HG02973 (cell line): ENCODE measurements at regions not wholly inside any gene's neighbourhood (a gene's known extent, or its start where the extent isn't known, plus 50 kb on each side); places are given as distances from the start of the nearest gene placed in this dataset.
"Not testable (repeated sequence)": the region's sequence is repeated elsewhere in the genome, so short reads cannot be mapped to it uniquely, and the experiment has no call there.

Source experiments
- ATAC-seq: cut with Tn5 transposase; IDR thresholded peaks from one replicate; pipeline ENCODE4 v1.9.1; 2021; ENCODE audit warnings: moderate library complexity; ENCODE audit not compliant: unreplicated experiment

DNA sequence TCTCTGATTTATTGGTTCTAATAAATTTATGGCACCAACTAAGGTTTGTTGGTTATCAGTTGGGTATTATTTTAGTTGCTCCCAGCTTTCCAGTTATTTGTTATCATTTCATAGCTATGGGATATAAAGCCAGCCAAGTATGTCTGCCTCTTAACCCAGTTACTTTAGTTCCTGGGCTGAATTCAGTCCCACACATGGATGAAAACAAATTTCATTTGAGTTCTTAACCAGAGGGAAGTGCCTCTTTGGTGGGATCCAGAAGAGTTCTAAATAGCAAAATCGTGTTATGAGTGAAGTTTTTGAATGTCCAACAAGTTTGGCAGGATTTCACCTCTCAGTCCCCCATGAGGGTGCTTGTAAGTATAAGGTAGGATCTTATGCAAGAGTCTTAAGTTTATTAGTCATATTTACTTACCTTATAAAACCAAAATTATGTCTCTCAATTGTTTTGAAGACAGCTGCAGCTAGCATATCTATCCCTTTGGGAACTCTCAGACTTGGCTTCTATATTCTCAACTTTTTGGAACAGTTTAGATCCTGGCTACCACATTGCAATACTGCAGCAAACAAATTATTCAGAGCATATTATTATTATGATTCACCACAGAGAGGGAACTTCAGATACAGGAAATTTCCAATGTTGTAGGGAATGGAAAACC is 683.6 kb downstream of the BCKDHB start:
- no peak for ATAC-seq

DNA sequence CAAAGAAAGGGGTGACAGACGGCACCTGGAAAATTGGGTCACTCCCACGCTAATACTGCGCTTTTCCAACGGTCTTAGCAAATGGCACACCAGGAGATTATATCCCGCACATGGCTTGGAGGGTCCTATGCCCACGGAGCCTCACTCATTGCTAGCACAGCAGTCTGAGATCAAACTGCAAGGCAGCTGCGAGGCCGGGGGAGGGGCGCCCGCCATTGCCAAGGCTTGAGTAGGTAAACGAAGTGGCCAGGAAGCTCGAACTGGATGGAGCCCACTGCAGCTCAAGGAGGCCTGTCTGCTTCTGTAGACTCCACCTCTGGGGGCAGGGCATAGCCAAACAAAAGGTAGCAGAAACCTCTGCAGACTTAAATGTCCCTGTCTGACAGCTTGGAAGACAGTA is 676.8 kb downstream of the BCKDHB start:
- not testable (repeated sequence) for ATAC-seq

DNA sequence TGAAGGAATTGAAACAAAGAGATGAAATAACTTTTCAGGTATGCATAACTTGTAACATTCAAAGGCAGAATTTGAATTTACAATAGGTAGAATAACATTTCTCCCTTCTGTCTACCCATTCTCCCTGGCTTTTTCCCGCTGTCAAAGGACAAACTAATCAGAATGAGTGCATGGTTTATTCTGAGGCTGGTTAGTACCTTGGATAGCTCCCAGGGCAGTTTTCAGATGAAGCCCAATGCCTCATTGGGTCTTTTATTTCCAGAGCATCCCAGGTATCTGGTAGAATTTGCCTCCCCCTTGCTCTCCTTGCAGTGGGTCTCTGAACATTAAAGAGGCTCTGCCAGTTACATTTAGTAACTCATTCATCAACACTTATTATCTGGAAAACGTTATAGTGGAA is 665.5 kb downstream of the BCKDHB start:
- ATAC-seq, result no peak

DNA sequence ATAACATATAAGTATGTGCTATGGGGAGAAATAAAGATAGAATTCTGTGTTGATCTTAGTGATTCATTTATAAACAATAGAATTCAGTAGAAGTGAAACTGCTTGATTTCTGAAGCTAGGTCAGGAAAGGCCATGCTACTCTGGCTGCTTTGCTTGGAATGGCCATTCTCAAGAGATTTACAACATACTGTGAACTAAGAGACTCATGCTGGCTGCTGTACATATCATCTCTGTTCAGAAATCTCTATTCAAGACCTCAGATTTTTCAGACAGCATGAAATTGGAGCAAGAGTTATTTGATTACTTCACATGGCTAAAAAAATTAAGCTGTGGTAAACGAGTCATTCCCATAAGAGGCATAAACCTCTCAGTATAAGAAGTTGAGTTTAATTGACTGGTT is 662.6 kb downstream of the BCKDHB start:
- ATAC-seq, result no peak

DNA sequence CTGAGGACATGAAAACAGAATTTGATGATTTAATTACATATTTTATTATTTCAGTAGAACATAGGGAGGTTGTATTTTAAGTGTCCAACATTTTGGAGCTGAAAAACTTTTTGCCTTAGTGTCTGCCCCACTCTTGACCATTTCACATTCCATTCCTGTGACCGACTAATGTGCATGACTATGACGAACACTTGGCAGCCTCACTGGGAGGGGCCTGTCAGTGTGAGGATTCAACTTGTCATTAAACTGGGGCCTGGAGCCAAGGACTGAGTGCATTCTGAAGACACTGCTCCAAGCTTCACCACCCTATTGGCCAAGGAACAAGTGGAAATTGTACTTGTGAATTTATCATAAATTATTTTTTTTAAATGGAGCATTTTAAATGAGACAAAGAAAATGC is 661.3 kb downstream of the BCKDHB start:
- ATAC-seq, result no peak

DNA sequence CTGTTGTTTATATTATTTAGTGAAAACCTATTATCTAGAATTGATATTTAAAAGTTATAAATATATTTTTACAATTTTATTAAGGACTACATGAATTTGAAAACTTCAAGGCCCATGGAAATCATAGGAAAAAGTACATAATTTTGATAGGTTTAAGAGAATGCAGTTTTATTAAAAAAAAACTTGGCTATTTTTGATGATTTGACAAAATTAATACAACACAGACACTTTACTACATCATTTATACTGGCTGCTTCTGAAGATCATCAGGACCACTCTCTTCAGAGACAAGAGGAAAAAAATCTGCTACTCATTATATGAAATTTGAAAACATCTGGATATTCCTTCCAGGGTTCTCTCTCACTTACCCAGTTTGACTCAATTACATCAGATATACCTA is 637.7 kb downstream of the BCKDHB start:
- no peak for ATAC-seq

DNA sequence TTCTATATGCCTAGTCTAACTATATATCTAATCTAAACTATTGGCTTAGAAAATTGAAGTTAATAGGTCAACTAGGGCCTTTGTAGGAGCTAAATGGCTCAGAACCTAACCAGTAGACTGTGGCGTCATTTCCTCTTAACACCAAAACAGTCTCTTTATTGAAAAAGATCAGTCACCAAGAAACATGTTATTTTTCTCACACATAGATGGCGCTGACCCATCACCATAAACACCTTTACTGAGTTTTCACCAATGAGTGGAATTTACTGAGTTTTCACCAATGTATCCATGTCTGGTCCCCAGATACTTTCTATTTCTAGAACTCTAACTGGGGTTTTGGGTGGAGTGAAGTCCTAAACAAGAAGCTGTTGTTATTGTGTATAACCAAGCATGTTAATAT is 636.0 kb downstream of the BCKDHB start:
- no peak for ATAC-seq

DNA sequence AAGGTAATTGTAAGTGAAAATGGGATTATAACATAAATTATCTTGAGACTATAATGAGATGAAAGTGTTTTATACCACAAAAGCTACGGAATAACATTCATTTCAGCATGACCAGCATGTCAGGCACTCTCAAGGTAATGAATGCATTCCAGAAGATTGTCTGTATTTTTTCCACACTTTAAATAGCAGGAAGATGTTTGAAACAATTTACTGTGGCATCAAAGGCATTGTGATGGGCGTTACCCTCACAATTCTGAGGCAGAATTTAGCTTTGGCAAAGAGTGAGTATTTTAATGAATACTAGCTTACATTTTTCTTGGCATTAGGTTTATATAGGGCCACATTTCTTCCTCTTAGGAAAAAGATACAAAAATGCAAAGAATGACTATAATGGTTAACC is 627.2 kb downstream of the BCKDHB start:
- ATAC-seq, result no peak

DNA sequence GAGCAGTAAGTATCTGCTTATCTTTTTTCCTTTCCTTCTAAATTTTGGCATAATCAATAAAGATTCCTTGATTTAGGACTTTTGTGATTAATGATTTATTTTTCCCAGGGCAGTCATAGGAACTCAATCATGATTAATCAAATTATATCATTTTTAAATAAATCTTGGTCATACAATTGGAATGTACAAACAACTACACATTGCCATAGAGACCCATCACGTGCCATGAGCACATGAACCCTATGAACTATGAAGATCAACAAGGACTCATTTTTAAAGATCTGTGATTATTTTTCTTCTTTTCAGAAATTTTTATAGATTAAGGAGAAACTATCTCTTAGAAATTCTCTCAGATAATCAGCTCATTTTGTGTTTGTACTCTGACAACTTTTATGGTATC is 622.4 kb downstream of the BCKDHB start:
- ATAC-seq, result no peak

DNA sequence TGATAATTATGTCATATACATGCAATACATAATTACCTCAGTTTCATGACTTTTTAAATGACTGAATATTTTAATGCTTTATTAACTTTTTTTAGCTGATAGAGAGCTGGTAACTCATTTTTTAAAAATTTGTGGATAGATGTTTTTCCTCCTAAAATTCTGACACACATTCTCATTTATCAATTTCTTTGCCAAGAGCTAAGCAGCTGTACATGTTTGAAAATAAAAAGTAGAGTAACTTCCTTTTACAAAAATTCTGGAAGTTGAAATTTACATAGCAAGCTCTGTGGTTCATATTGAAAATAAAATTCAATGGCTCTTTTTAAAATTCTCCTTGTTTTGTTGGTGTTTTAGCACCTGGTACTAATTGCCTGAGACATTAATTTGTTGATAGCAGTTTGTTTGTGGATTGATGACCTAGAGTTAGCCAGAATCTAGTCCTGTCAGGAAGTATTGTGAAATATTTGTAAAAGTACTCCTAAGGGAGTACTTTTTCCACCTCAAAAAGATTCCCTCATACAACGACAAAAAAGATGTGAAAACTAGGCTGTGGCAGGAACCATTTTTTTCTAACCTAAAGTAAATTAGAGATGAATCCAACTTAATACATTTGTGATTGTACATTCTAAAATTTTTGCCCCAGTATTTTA is 621.8 kb downstream of the BCKDHB start:
- ATAC-seq, result no peak

DNA sequence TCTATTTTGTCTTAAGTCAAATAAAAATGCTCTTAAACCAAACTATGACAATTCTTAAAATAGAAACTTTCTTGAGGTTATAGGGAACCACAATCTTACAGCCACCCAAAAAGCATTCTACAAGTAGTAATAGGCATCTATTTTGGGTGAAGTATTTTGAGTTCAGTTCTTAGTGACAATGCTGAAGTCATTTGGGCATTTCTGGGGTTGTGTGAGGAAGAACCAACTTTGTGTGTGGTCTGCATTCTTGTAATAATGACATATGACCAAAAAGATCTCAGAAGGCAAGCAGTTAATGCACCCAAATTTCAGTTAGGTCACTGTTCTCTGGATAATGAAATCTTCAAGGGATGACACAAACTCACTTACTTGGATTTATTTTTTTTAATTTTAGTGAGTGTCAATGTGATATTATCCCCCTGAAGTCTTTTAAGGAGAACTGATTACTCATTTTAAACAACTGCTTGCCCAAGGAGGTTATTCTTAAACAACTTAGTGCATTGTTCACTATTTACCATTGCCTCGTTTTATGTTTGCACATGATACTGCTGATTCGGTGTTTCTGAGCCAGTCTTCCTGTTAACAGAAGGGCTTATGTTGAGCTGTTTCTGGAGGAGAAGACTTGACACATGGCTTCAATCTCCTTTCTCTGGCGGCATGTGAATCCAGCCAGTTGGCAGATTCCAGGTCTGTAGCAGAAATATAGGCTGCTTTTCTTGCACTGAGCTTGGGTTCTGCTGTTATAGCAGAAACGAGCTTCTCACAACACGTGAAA is 618.9 kb downstream of the BCKDHB start:
- ATAC-seq, result no peak

DNA sequence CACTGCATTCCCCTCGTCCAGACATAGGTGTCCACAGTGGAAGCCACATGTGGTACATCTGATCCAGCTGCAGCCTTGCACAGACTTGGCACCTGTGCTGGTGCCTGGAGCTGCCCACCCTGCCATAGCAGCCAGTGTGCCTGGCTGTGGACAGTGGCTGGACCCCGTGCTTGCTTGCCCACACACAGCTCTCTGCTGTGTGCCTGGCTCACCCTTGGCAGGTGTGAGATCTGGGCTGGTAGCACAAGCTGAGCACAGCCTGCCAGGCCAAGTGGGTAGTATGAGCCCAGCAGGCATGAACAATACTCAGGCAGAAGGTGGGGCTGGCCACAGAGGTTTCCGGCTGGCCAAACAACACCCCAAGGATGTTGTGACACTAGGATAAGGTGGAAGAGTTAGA is 614.4 kb downstream of the BCKDHB start:
- no peak for ATAC-seq

DNA sequence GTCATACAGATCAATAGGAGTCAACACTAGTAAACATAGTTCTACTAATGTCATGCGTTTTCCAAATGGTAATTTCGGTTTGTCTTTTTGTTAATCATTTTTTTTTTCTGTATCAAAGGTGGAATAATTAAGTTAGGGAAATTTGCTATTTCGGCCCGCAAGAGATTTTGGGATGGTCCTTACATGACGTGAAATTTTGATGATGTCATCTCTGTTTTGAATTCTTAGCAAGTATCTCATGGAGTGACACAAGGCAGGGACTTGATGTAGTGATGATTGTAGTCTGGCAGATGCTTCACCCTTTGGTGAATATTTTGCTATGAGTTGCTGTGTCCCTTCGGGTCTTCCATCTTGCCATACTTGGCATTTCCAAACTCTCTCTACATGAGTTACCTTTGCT is 608.0 kb downstream of the BCKDHB start:
- ATAC-seq, result no peak

DNA sequence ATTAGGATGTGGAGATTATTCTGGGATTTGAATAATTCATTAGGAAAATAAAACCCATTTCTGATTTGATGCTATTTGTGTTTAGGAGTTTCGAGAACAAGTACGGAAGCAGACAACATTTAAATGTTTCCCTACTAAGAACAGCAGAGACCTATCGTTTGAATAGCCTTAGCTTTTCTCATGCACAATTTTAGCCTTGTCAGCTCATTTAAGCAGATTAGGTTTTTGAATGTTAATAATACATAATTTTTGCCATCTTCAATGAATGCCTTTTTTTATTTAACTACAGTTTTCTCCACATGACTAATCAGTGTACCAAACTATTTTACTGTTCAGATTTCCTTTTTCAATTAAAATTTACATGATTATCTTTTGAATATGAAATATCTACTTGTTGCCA is 592.0 kb downstream of the BCKDHB start:
- ATAC-seq, result no peak

DNA sequence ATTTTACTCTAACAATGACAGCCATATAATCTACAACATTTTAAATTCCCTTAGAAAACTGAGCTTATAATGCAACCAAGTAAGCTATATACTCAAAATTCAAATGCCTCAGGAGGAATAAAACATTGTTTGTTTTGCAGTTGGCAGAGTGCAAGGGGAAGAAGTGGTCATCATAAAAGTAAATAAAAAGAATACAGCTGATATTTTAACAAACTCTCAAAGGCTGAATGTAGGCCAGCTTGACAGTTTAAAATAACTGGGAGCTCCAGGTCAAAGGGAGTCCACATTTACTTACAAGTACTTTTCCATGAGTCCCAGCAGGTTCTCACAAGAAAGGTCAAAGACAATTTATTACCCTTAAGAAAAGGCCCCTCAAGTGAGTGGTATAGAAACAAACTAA is 589.8 kb downstream of the BCKDHB start:
- no peak for ATAC-seq

DNA sequence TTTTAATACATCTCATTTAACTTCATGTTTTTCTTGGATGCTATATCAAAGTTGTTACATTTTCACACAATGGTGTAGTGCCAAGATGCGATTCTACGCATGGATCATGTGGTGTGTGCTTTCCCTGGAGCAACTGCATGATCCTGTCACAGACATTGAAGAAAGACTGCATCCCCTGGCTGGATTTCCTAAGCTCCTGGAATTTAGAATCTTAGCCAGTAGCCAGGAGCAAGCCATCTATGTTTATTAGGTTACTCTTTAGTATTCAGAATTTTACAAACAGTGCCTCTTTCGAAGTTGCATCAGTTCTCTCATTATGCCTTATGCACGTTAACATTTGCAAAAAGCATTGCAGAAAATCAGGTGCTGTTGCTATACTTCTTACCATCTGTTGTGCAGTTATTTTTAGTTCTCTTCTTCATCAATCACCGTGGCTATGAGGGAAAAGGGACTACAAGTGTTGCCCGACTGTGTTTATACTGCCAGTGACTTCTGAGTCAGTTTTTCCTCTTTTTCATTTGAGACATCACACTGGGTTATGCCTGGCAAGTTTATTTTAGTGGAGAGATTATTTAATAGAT is 584.2 kb downstream of the BCKDHB start:
- ATAC-seq, result no peak

DNA sequence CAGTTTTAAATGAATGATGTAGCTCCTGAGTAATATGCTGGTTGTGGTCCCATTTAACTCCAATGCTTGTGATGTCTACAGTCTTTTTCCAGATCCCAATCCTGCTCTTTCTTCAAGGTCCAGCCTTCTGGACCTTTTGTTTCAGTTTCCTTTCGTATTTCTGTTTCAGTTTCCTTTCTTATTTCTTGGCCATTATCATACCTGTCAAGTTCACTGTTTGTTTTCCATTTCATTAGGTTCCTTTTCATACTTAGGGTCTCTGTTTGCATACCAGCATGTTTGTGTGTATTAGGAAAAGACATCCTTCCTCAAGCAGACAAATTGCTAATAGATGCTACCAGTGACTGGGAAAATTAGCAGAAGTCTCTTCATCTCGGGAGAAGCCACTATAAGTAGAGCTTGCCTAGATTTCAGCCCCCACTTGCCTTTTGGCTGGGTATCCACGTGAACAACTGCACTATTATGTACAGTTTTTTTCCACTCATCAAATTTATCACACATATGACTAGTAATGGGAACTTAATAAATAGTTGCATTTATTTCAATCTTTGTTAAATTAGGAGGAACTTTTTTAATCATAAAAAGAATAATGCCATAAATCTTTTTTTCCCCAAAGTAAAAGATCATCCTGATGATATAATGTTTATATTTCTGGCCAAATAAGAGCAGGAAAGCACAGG is 583.4 kb downstream of the BCKDHB start:
- no peak for ATAC-seq

DNA sequence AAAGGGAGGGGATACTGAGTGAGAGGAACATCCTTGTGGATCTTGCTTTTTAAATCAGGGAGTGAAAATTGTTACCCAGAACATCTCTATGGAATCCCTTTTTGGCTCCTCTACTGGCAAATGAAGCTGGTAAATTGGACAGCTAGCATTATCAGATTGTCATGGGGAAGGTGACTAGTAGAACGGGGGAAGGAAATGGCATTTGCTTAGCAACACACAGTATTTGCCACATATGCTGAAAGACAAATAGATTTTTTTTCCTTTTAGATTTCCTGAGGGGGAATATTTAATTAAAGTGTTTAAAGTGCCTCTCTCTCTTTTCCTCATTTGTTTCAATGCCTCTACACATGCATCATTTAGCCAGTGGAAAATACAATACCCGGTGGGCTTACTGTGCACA is 573.5 kb downstream of the BCKDHB start:
- ATAC-seq, result no peak

DNA sequence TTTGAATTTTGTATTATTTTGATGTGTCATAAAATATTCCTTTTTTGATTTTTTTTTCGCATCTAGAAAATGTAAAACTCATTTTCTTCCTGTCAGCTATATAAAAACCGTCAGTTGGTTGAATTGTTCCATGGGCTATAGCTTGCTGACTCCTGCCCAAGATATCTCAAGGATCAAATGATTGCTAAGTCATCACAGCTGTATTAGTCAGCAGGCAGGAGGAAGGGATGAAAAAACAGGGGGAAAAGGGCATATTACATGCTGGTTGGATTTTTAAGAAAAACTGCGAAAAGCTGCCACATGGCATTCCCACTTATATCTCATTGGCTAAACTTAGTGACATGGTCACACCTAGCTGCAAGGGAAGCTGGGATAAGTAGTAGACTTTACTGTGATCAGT is 569.9 kb downstream of the BCKDHB start:
- no peak for ATAC-seq

DNA sequence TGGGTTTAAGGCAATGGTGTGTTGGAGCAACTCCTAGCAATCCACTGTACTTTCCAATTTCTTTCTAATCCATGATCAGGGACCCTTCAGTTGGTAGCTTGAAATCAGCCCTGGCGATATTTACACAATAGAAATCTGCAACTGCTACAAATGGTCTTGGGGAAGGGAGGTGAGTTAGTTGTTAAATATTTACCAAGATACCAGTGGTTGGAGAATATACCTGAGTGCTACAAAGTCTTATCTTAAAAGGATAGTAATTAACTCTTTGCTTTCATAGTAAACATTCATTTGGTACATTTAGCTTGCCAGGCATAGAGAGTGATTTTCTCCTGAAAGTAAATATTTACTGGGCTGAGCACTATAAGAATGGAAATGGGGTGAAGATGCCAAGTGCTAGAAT is 568.2 kb downstream of the BCKDHB start:
- ATAC-seq, result no peak

DNA sequence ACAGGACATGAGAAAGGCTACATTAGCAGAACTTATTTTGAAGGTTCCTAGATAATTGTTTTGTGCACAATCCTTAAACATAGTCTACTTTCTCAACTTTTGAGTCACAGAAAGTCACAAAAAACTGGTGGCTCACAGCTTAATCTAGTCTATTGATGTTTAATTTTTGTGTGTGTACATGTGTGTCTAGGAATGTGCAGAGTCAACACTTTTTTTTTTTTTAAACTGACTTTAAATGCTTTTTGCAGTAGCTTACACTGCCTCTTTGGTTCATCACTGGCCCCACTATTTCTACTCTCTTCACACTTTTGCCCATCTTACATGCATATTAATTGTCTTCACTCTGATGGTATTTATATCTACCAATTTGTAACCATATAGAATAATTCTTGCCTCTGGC is 566.9 kb downstream of the BCKDHB start:
- ATAC-seq, result no peak
